ENCODE measurements at regions not wholly inside any gene's neighbourhood (a gene's known extent, or its start where the extent isn't known, plus 50 kb on each side); places are given as distances from the start of the nearest gene placed in this dataset.

- TF ChIP-seq ZNF565 (CRISPR knock-in tag; conservative IDR thresholded peaks at IDR 0.05; ENCODE audit: low read depth) (no peak), BACH2 (CRISPR knock-in tag; IDR thresholded peaks at IDR 0.05; ENCODE audit: borderline replicate concordance) (no peak), POU6F1 (CRISPR knock-in tag; IDR thresholded peaks at IDR 0.05; ENCODE audit: borderline replicate concordance, low read depth) (no peak)
These were observed 194.1 kb downstream of the SH2D1A start for GRCh38 chrX:124540474-124540873.
